ENCODE measurements at regions not wholly inside any gene's neighbourhood (a gene's known extent, or its start where the extent isn't known, plus 50 kb on each side); places are given as distances from the start of the nearest gene placed in this dataset.

GRCh38 chr5:30368064-30368463, 825.4 kb upstream of the CDH6 start (continued):
- no peak for TF ChIP-seq CHD7 (IDR thresholded peaks at IDR 0.05; ENCODE audit: insufficient replicate concordance, low read length)
- TF ChIP-seq NANOG (IDR thresholded peaks at IDR 0.05; ENCODE audit: insufficient read depth, low read depth, low read length, poor library complexity, severe bottlenecking), result no peak
- TF ChIP-seq GABPA (IDR thresholded peaks at IDR 0.05; ENCODE audit: borderline replicate concordance, insufficient read depth, low read length), result no peak

All from H1 (cell line).